Amniotic epithelial cell (primary cell): ENCODE measurements at regions not wholly inside any gene's neighbourhood (a gene's known extent, or its start where the extent isn't known, plus 50 kb on each side); places are given as distances from the start of the nearest gene placed in this dataset.
"Not testable (repeated sequence)": the region's sequence is repeated elsewhere in the genome, so short reads cannot be mapped to it uniquely, and the experiment has no call there.

Experiments used
- DNase-seq: peaks from one replicate; pipeline ENCODE4 v3.0.0-alpha.2; 2010; ENCODE audit warnings: low read depth

GRCh38 chr2:95727420-95727819, 135.6 kb downstream of the TRIM43 start:
- DNase-seq: not testable (repeated sequence)

GRCh38 chr2:95728878-95729596, 137.2 kb downstream of the TRIM43 start:
- DNase-seq: peak; percentile 89

GRCh38 chr2:95729597-95729955, 137.8 kb downstream of the TRIM43 start:
- no peak for DNase-seq

- no peak for DNase-seq
Observed at GRCh38 chr2:95730813-95731212, 139.0 kb downstream of the TRIM43 start.

GRCh38 chr2:95734976-95735890, 143.4 kb downstream of the TRIM43 start:
- no peak for DNase-seq

GRCh38 chr2:95738301-95738700, 146.5 kb downstream of the TRIM43 start:
- no peak for DNase-seq

- DNase-seq: not testable (repeated sequence)
Observed at GRCh38 chr2:95752126-95752525, 160.3 kb downstream of the TRIM43 start.

GRCh38 chr2:95753812-95754211, 162.0 kb downstream of the TRIM43 start:
- not testable (repeated sequence) for DNase-seq

GRCh38 chr2:95754213-95754612, 162.4 kb downstream of the TRIM43 start:
- DNase-seq: not testable (repeated sequence)

GRCh38 chr2:95754819-95755563, 163.2 kb downstream of the TRIM43 start:
- not testable (repeated sequence) for DNase-seq

- DNase-seq: not testable (repeated sequence)
Observed at GRCh38 chr2:95755956-95756669, 164.3 kb downstream of the TRIM43 start.

- no peak for DNase-seq
Observed at GRCh38 chr2:95757988-95758387, 166.2 kb downstream of the TRIM43 start.

GRCh38 chr2:95759481-95760246, 167.9 kb downstream of the TRIM43 start:
- no peak for DNase-seq

GRCh38 chr2:95760806-95761525, 169.2 kb downstream of the TRIM43 start:
- DNase-seq: peak; percentile 95

- no peak for DNase-seq
Observed at GRCh38 chr2:95761556-95761955, 169.8 kb downstream of the TRIM43 start.

- DNase-seq: not testable (repeated sequence)
Observed at GRCh38 chr2:95762023-95763021, 170.5 kb downstream of the TRIM43 start.

- not testable (repeated sequence) for DNase-seq
Observed at GRCh38 chr2:95763074-95763473, 171.3 kb downstream of the TRIM43 start.

- DNase-seq: not testable (repeated sequence)
Observed at GRCh38 chr2:95764966-95765365, 173.2 kb downstream of the TRIM43 start.
